HG03095 (cell line): ENCODE measurements at regions not wholly inside any gene's neighbourhood (a gene's known extent, or its start where the extent isn't known, plus 50 kb on each side); places are given as distances from the start of the nearest gene placed in this dataset.
"Not testable (repeated sequence)": the region's sequence is repeated elsewhere in the genome, so short reads cannot be mapped to it uniquely, and the experiment has no call there.

Experiments
- ATAC-seq: cut with Tn5 transposase; IDR thresholded peaks from one replicate; pipeline ENCODE4 v1.9.1; 2021; ENCODE audit warnings: moderate library complexity; ENCODE audit not compliant: unreplicated experiment

DNA sequence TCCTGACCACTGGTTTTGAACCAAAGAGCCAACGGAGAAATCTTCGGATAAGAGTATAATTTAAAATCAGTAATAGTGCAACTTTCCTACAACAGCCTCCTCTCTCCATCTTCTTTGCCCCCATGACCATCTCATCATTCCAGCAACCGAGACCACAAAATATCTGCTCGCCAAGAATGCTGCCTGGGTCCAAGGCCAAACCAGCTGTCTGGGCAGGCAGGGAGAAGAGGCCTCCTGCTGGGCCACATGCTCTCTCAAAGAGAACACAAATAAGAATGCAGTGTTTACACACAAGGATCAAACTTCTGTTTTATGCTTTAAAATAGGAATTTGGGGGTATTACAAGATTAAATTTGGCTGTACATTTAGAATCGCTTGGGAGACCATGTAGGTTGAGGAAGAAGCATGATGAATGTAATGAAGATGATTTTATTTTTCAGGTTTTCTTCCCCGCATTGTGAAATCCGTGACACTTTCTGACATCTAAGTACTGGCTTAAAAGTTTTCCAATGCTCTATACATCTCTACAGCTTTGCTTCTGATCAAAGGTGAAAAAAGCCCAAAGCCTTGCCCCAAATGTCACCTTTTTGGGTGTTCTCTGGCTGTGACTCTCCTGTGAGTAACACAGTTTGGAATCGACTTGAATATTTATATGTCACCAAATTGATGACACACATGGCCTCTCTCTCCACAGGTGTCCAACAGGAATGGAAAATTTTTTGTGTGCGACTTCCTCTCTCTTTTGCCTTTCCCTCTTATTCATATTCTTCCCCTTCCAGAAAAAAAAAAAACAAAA lies 79.4 kb upstream of the PROKR2 start:
- ATAC-seq, result no peak

GRCh38 chr20:5393218-5393870 lies 76.6 kb upstream of the PROKR2 start:
- ATAC-seq, result no peak

DNA sequence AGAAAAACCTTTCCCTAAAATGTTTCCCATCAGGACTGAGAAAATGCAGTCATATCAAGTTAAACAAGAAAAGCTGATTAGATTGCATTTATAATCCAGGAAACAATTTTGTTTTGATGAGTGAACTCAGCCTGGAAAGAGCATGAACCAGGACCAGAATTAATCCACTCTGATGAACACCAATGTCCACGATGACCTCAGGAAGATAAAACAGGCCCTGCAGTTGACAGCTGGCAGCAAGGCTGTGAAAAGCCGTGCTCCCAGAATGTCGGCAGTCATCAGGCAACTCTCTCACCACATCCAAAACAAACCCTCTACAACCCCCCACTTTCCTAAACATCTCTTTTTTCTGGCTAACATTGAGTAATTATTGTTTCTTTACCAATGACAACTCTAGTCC lies 74.0 kb upstream of the PROKR2 start:
- ATAC-seq, result no peak

DNA sequence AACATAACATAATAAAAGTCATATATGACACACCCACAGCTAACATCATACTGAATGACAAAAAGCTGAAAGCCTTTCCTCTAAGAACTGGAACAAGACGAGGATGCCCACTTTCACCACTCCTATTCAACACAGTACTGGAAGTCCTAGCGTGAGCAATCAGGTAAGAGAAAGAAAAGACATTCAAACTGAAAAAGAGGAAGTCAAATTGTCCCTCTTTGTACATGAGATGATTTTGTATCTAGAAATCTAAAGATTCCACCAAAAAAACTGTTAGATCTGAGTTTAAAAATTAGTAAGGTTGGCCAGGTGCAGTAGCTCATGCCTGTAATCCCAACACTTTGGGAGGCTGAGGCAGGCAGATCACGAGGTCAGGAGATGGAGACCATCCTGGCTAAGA lies 70.1 kb upstream of the PROKR2 start:
- not testable (repeated sequence) for ATAC-seq

DNA sequence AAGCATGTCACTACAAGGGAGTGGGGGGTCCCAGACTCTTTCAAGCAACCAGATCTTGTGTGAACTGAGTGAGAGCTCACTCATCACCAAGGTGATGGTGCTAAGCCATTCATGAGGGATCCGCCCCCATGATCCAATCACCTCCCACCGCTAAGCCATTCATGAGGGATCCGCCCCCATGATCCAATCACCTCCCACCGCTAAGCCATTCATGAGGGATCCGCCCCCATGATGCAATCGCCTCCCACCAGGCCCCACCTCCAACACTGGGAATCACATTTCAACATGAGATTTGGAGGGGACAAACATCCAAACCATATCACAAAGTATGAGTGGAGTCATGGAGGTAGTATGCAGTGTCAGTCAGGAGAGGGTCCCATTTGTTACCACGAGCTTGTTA lies 64.8 kb upstream of the PROKR2 start:
- not testable (repeated sequence) for ATAC-seq

- no peak for ATAC-seq
Measured at GRCh38 chr20:5377484-5377883, 60.7 kb upstream of the PROKR2 start.

- ATAC-seq, result no peak
Measured at GRCh38 chr20:5376228-5376627, 59.5 kb upstream of the PROKR2 start.

GRCh38 chr20:5374171-5374570 lies 57.4 kb upstream of the PROKR2 start:
- ATAC-seq, result no peak

- no peak for ATAC-seq
Measured at GRCh38 chr20:5372371-5372770, 55.6 kb upstream of the PROKR2 start.

DNA sequence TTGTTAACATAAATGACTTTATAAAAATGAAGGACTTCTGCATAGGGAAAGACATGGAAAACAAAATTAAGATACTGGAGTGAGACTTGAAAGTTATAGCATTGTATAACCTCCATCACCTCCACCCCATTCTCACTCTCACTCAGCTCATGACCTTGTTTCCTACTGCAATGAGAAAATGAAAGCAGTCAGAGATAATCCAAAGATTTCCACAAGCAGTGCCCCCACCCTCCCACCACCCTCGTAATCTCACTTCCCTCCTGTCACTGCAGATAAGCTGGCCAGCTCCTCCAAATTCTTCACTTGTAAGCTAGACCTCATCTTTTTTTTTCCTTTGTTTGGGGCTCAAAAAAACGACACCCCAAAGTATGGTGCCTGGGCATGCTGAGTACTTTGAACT lies 52.9 kb upstream of the PROKR2 start:
- no peak for ATAC-seq
